ENCODE measurements at regions not wholly inside any gene's neighbourhood (a gene's known extent, or its start where the extent isn't known, plus 50 kb on each side); places are given as distances from the start of the nearest gene placed in this dataset.

DNA sequence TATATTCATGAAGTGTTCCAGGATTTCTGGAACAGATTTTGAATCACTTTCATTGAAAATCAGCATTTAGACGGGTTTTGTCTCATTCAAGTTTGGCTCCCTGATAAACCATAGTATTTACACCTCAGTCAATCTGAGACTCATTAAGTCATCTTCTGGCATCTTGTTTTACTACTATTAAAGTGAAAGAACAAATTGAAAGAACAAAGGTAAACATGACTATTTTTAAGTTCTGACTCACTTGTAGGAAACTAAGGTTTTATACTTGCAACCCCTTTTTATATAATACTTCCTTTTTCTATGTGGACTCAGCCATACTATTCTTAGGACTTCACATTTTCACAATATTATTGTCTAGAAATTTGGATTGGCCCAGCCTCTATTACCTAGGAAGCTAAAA is 854.4 kb downstream of the SQOR start:
- TF ChIP-seq CTCF (IDR thresholded peaks at IDR 0.05) (no peak), POLR2A (IDR thresholded peaks at IDR 0.05) (no peak)

All from esophagus squamous epithelium (tissue), 4 donors.